ENCODE measurements at regions not wholly inside any gene's neighbourhood (a gene's known extent, or its start where the extent isn't known, plus 50 kb on each side); places are given as distances from the start of the nearest gene placed in this dataset.

DNA sequence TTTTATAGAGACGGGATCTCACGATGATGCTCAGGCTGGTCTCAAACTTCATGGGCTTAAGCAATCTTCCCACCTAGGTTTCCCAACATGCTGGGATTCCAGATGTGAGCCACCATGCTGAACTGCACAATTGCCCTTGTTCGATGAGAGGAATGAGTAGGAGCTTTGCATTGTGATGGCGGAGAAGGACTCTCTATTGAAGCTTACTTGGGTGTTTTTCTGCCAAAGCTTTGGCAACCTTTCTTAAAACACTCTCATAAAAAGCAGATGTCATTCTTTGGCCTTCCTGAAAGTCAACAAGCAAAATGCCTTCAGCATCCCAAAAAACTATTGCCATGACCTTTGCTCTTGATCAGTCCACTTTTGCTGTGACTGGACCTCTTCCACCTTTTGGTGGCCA, 904.8 kb upstream of the TMEM132C start:
- Mint-ChIP-seq H3K27ac (no peak overlapping the region), H3K27me3 (ENCODE audit: low read depth) (peaks cover 7% of the 10 kb centered on the region), H3K4me1 (no peaks in the 10 kb centered on the region), H3K9me3 (peaks cover 71% of the 10 kb centered on the region), H3K4me3 (no peak overlapping the region), H3K36me3 (peaks cover 46% of the 10 kb centered on the region)
- ATAC-seq (no peak), DNase-seq (ENCODE audit: low spot score) (no peak)
- CTCF ChIA-PET, result interaction anchor here (1.6 kb wide), 1 partner anchor 253 kb away, joined by 9 read pairs; no protein-coding TSS in a partner anchor
- TF ChIP-seq ZNF396 (CRISPR knock-in tag; IDR thresholded peaks at IDR 0.05; ENCODE audit: borderline replicate concordance) (no peak), IRF2 (CRISPR knock-in tag; IDR thresholded peaks at IDR 0.05; ENCODE audit: borderline replicate concordance, low read depth) (no peak), FOXP1 (CRISPR knock-in tag; IDR thresholded peaks at IDR 0.05; ENCODE audit: borderline replicate concordance) (no peak), TEAD1 (CRISPR knock-in tag; IDR thresholded peaks at IDR 0.05) (no peak)
- TF ChIP-seq, protein P1, sequence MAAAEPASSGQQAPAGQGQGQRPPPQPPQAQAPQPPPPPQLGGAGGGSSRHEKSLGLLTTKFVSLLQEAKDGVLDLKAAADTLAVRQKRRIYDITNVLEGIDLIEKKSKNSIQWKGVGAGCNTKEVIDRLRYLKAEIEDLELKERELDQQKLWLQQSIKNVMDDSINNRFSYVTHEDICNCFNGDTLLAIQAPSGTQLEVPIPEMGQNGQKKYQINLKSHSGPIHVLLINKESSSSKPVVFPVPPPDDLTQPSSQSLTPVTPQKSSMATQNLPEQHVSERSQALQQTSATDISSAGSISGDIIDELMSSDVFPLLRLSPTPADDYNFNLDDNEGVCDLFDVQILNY (CRISPR knock-in tag; IDR thresholded peaks at IDR 0.05), result no peak
- POLR2A ChIA-PET, result no interaction called here

DNA sequence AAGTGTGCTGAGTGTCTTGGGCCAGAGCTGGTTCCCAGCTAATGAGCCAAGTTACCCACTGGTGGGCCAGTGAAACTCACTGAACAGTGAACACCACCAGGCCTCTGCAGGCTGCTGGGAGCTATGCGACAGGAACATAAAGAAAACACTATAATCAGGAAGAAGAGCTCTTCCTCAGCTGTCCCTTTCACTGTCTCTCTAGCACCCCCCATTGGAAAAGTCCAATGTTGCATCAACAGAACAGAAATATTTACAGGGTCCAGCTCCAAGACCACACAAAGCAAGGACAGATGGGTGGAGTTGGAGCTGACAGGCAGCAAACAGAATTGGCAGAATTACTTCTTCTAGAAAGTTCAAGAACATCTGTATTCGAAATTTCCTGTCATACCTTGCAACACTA, 903.6 kb upstream of the TMEM132C start:
- ChIA-PET CTCF (interaction anchor here (0.5 to 1.6 kb wide), 9 partner anchors 8 to 314 kb away, joined by 3 to 9 read pairs (median 4); no protein-coding TSS in a partner anchor), POLR2A (interaction anchor here (0.5 kb wide), 1 partner anchor 467 kb away, joined by 4 read pairs; no protein-coding TSS in a partner anchor)
- TF ChIP-seq, protein P2, sequence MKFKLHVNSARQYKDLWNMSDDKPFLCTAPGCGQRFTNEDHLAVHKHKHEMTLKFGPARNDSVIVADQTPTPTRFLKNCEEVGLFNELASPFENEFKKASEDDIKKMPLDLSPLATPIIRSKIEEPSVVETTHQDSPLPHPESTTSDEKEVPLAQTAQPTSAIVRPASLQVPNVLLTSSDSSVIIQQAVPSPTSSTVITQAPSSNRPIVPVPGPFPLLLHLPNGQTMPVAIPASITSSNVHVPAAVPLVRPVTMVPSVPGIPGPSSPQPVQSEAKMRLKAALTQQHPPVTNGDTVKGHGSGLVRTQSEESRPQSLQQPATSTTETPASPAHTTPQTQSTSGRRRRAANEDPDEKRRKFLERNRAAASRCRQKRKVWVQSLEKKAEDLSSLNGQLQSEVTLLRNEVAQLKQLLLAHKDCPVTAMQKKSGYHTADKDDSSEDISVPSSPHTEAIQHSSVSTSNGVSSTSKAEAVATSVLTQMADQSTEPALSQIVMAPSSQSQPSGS (CRISPR knock-in tag; IDR thresholded peaks at IDR 0.05; ENCODE audit: borderline replicate concordance, low read depth), result no peak
- TF ChIP-seq NFE2L1 (CRISPR knock-in tag; IDR thresholded peaks at IDR 0.05) (no peak), NR1H2 (CRISPR knock-in tag; IDR thresholded peaks at IDR 0.05) (no peak), JUN (CRISPR knock-in tag; IDR thresholded peaks at IDR 0.05) (no peak), NFATC4 (CRISPR knock-in tag; IDR thresholded peaks at IDR 0.05) (no peak), ZNF219 (CRISPR knock-in tag; IDR thresholded peaks at IDR 0.05; ENCODE audit: borderline replicate concordance) (no peak), ATF1 (CRISPR knock-in tag; IDR thresholded peaks at IDR 0.05) (no peak), GTF2I (CRISPR knock-in tag; conservative IDR thresholded peaks at IDR 0.05) (no peak), FOXJ3 (CRISPR knock-in tag; IDR thresholded peaks at IDR 0.05; ENCODE audit: borderline replicate concordance) (no peak), GRHL2 (CRISPR knock-in tag; IDR thresholded peaks at IDR 0.05; ENCODE audit: insufficient replicate concordance, severe bottlenecking) (no peak), ZNF138 (CRISPR knock-in tag; conservative IDR thresholded peaks at IDR 0.05) (no peak), GABPB1 (CRISPR knock-in tag; IDR thresholded peaks at IDR 0.05) (no peak), RELA (CRISPR knock-in tag; IDR thresholded peaks at IDR 0.05; ENCODE audit: borderline replicate concordance) (no peak)
- TF ChIP-seq, protein P3, sequence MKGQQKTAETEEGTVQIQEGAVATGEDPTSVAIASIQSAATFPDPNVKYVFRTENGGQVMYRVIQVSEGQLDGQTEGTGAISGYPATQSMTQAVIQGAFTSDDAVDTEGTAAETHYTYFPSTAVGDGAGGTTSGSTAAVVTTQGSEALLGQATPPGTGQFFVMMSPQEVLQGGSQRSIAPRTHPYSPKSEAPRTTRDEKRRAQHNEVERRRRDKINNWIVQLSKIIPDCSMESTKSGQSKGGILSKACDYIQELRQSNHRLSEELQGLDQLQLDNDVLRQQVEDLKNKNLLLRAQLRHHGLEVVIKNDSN (CRISPR knock-in tag; IDR thresholded peaks at IDR 0.05), result no peak
- TF ChIP-seq, protein P4, sequence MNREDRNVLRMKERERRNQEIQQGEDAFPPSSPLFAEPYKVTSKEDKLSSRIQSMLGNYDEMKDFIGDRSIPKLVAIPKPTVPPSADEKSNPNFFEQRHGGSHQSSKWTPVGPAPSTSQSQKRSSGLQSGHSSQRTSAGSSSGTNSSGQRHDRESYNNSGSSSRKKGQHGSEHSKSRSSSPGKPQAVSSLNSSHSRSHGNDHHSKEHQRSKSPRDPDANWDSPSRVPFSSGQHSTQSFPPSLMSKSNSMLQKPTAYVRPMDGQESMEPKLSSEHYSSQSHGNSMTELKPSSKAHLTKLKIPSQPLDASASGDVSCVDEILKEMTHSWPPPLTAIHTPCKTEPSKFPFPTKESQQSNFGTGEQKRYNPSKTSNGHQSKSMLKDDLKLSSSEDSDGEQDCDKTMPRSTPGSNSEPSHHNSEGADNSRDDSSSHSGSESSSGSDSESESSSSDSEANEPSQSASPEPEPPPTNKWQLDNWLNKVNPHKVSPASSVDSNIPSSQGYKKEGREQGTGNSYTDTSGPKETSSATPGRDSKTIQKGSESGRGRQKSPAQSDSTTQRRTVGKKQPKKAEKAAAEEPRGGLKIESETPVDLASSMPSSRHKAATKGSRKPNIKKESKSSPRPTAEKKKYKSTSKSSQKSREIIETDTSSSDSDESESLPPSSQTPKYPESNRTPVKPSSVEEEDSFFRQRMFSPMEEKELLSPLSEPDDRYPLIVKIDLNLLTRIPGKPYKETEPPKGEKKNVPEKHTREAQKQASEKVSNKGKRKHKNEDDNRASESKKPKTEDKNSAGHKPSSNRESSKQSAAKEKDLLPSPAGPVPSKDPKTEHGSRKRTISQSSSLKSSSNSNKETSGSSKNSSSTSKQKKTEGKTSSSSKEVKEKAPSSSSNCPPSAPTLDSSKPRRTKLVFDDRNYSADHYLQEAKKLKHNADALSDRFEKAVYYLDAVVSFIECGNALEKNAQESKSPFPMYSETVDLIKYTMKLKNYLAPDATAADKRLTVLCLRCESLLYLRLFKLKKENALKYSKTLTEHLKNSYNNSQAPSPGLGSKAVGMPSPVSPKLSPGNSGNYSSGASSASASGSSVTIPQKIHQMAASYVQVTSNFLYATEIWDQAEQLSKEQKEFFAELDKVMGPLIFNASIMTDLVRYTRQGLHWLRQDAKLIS (CRISPR knock-in tag; IDR thresholded peaks at IDR 0.05; ENCODE audit: borderline replicate concordance), result no peak
- TF ChIP-seq, protein P5, sequence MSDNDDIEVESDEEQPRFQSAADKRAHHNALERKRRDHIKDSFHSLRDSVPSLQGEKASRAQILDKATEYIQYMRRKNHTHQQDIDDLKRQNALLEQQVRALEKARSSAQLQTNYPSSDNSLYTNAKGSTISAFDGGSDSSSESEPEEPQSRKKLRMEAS (CRISPR knock-in tag; IDR thresholded peaks at IDR 0.05), result no peak
- TF ChIP-seq, protein P6, sequence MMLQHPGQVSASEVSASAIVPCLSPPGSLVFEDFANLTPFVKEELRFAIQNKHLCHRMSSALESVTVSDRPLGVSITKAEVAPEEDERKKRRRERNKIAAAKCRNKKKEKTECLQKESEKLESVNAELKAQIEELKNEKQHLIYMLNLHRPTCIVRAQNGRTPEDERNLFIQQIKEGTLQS (CRISPR knock-in tag; conservative IDR thresholded peaks at IDR 0.05), result no peak
- Mint-ChIP-seq H3K4me3 (no peak overlapping the region), H3K9me3 (peaks cover 74% of the 10 kb centered on the region), H3K36me3 (peaks cover 50% of the 10 kb centered on the region), H3K27me3 (ENCODE audit: low read depth) (peaks cover 7% of the 10 kb centered on the region), H3K4me1 (no peaks in the 10 kb centered on the region), H3K27ac (no peak overlapping the region)
- DNase-seq (ENCODE audit: low spot score) (no peak), ATAC-seq (no peak)
